HG02943 (cell line): ENCODE measurements at regions not wholly inside any gene's neighbourhood (a gene's known extent, or its start where the extent isn't known, plus 50 kb on each side); places are given as distances from the start of the nearest gene placed in this dataset.

Experiments
- ATAC-seq: cut with Tn5 transposase; IDR thresholded peaks from one replicate; pipeline ENCODE4 v1.9.1; 2021; ENCODE audit warnings: mild to moderate bottlenecking, low read depth, moderate library complexity; ENCODE audit not compliant: unreplicated experiment

- ATAC-seq, result no peak
Observed at GRCh38 chr18:44175891-44176290, 504.8 kb upstream of the SETBP1 start.

GRCh38 chr18:44178476-44178875 lies 502.2 kb upstream of the SETBP1 start:
- no peak for ATAC-seq

GRCh38 chr18:44179693-44180092 lies 501.0 kb upstream of the SETBP1 start:
- no peak for ATAC-seq

GRCh38 chr18:44180683-44181082 lies 500.0 kb upstream of the SETBP1 start:
- no peak for ATAC-seq

- ATAC-seq, result no peak
Observed at GRCh38 chr18:44181951-44182747, 498.5 kb upstream of the SETBP1 start.

GRCh38 chr18:44186001-44186400 lies 494.7 kb upstream of the SETBP1 start:
- no peak for ATAC-seq

- ATAC-seq, result no peak
Observed at GRCh38 chr18:44187090-44187489, 493.6 kb upstream of the SETBP1 start.

GRCh38 chr18:44195394-44196140 lies 485.1 kb upstream of the SETBP1 start:
- no peak for ATAC-seq

- no peak for ATAC-seq
Observed at GRCh38 chr18:44197832-44198611, 482.7 kb upstream of the SETBP1 start.

- no peak for ATAC-seq
Observed at GRCh38 chr18:44198612-44199284, 481.9 kb upstream of the SETBP1 start.

- ATAC-seq, result no peak
Observed at GRCh38 chr18:44213293-44213692, 467.4 kb upstream of the SETBP1 start.

- ATAC-seq, result no peak
Observed at GRCh38 chr18:44214396-44214795, 466.3 kb upstream of the SETBP1 start.

GRCh38 chr18:44216169-44216568 lies 464.5 kb upstream of the SETBP1 start:
- ATAC-seq, result no peak

GRCh38 chr18:44227501-44227900 lies 453.2 kb upstream of the SETBP1 start:
- ATAC-seq, result no peak

GRCh38 chr18:44229693-44230108 lies 451.0 kb upstream of the SETBP1 start:
- ATAC-seq, result no peak

- ATAC-seq, result no peak
Observed at GRCh38 chr18:44231936-44232335, 448.8 kb upstream of the SETBP1 start.

GRCh38 chr18:44232500-44232899 lies 448.2 kb upstream of the SETBP1 start:
- ATAC-seq, result no peak

GRCh38 chr18:44238454-44238853 lies 442.2 kb upstream of the SETBP1 start:
- no peak for ATAC-seq

GRCh38 chr18:44238911-44239310 lies 441.8 kb upstream of the SETBP1 start:
- ATAC-seq, result no peak

- no peak for ATAC-seq
Observed at GRCh38 chr18:44241020-44241419, 439.7 kb upstream of the SETBP1 start.

GRCh38 chr18:44245019-44245418 lies 435.7 kb upstream of the SETBP1 start:
- no peak for ATAC-seq
